LNCaP clone FGC (cell line): ENCODE measurements at regions not wholly inside any gene's neighbourhood (a gene's known extent, or its start where the extent isn't known, plus 50 kb on each side); places are given as distances from the start of the nearest gene placed in this dataset.

Source experiments
- DNase-seq: peaks from one replicate; pipeline ENCODE4 v3.0.0-alpha.2; 2011; ENCODE audit warnings: low read depth
- H3K4me3 ChIP-seq: 2 replicates; pipeline ENCODE4 v1.5.1; 2011; ENCODE audit warnings: mild to moderate bottlenecking, low read depth, low read length, control low read depth
- CTCF ChIP-seq: IDR thresholded peaks from 2 replicates; pipeline ENCODE4 v1.5.1; 2012; ENCODE audit warnings: mild to moderate bottlenecking; ENCODE audit not compliant: control insufficient read depth, insufficient read depth; ENCODE audit errors: extremely low read depth

- TF ChIP-seq CTCF, result no peak
- DNase-seq, result no peak
Measured at GRCh38 chr4:36677112-36677511, 395.7 kb downstream of the DTHD1 start.

GRCh38 chr4:36677874-36678273 lies 396.5 kb downstream of the DTHD1 start:
- TF ChIP-seq CTCF, result no peak
- DNase-seq, result no peak

More at GRCh38 chr4:36677112-36677511, 395.7 kb downstream of the DTHD1 start:
- no peak overlapping the region for H3K4me3 ChIP-seq

GRCh38 chr4:36687681-36688080 lies 406.3 kb downstream of the DTHD1 start:
- no peak overlapping the region for H3K4me3 ChIP-seq
- no peak for DNase-seq
- no peak for TF ChIP-seq CTCF

More at GRCh38 chr4:36677874-36678273, 396.5 kb downstream of the DTHD1 start:
- H3K4me3 ChIP-seq, result no peak overlapping the region

- no peak for DNase-seq
- no peak for TF ChIP-seq CTCF
- no peak overlapping the region for H3K4me3 ChIP-seq
Measured at GRCh38 chr4:36692586-36692985, 411.2 kb downstream of the DTHD1 start.

- no peak for TF ChIP-seq CTCF
- no peak for DNase-seq
Measured at GRCh38 chr4:36702245-36702644, 420.8 kb downstream of the DTHD1 start.

GRCh38 chr4:36704289-36704688 lies 422.9 kb downstream of the DTHD1 start:
- no peak for DNase-seq
- H3K4me3 ChIP-seq, result no peak overlapping the region

More at GRCh38 chr4:36702245-36702644, 420.8 kb downstream of the DTHD1 start:
- H3K4me3 ChIP-seq, result no peak overlapping the region

GRCh38 chr4:36709991-36710390 lies 428.6 kb downstream of the DTHD1 start:
- no peak for DNase-seq
- TF ChIP-seq CTCF, result no peak
- no peak overlapping the region for H3K4me3 ChIP-seq

More at GRCh38 chr4:36704289-36704688, 422.9 kb downstream of the DTHD1 start:
- TF ChIP-seq CTCF, result no peak
